Activated CD4-positive, alpha-beta T cell treated with anti-CD3 and anti-CD28 coated beads for 36 hours (primary cell): ENCODE measurements at regions not wholly inside any gene's neighbourhood (a gene's known extent, or its start where the extent isn't known, plus 50 kb on each side); places are given as distances from the start of the nearest gene placed in this dataset.

Source experiments
- ATAC-seq: fragments of 200-7000 bp; cut with Tn5 transposase; one replicate; pipeline ENCODE4 v1.10.0; 2021; ENCODE audit warnings: mild to moderate bottlenecking, moderate library complexity
- CTCF ChIA-PET: fragments of 350-600 bp; sonication (Branson Sonifier 250); formaldehyde crosslinking; loops from one replicate; lab custom pipeline; 2021; ENCODE audit warnings: antibody characterized with exemption; lab: Charles Lee
- POLR2A ChIA-PET: fragments of 350-600 bp; sonication (Branson Sonifier 250); formaldehyde crosslinking; loops from one replicate; lab custom pipeline; 2021; ENCODE audit warnings: antibody characterized with exemption, inconsistent platforms; lab: Charles Lee
- DNase-seq: peaks from one replicate; pipeline ENCODE4 v3.0.0-alpha.2; 2020
- H3K27ac Mint-ChIP-seq: one replicate; pipeline ENCODE4 v1.8.0; 2021; ENCODE audit warnings: mixed read lengths
- H3K27me3 Mint-ChIP-seq: one replicate; pipeline ENCODE4 v1.8.0; 2021; ENCODE audit warnings: mixed read lengths
- H3K36me3 Mint-ChIP-seq: one replicate; pipeline ENCODE4 v1.8.0; 2021; ENCODE audit warnings: low read depth, mixed read lengths
- H3K4me1 Mint-ChIP-seq: one replicate; pipeline ENCODE4 v1.8.0; 2021; ENCODE audit warnings: mixed read lengths
- H3K4me3 Mint-ChIP-seq: one replicate; pipeline ENCODE4 v1.8.0; 2021; ENCODE audit warnings: mild to moderate bottlenecking, moderate library complexity, mixed read lengths
- H3K9me3 Mint-ChIP-seq: one replicate; pipeline ENCODE4 v1.8.0; 2021; ENCODE audit warnings: low read depth, mixed read lengths
- intact Hi-C, 2 experiments: fragments of 100-400 bp; cut with DNase I in 1 of 2; cut with micrococcal nuclease in 1 of 2; formaldehyde crosslinking; loops; one replicate each; pipeline versions ENCODE4 v1.14.2 to v1.15.1; 2022 to 2024; cut with DNase I, micrococcal nuclease

DNA sequence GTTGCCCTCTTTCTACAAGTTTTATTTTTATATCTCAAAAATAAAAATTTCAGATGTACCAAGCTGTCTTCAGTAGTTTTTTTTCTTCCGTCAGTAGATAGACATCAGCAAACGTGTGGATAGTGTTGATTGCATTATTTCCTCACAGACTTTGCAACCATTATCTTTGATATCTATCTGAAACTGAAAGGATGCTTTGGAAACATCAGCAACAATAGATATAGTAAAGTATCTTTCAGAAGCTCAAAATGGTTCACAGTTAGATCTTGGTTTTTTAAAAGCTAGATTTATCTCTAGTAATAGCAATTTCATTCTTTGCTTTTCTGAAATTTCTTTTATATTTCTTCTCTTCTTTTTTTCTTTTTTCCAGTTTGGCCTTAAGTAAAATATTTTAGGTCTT is 246.9 kb upstream of the PCDH7 start:
- ChIA-PET CTCF (no interaction called here), POLR2A (no interaction called here)
- no peak for DNase-seq
- H3K27ac Mint-ChIP-seq: no peak overlapping the region
- no peaks in the 10 kb centered on the region for H3K27me3 Mint-ChIP-seq
- H3K4me1 Mint-ChIP-seq: no peaks in the 10 kb centered on the region
- H3K36me3 Mint-ChIP-seq: no peaks in the 10 kb centered on the region
- no peak for ATAC-seq
- intact Hi-C loops: no loop called here
- peaks cover 1% of the 10 kb centered on the region for H3K9me3 Mint-ChIP-seq
- H3K4me3 Mint-ChIP-seq: no peak overlapping the region

- CTCF ChIA-PET: no interaction called here
- no peaks in the 10 kb centered on the region for H3K4me1 Mint-ChIP-seq
- ATAC-seq: no peak
- POLR2A ChIA-PET: no interaction called here
- intact Hi-C loops: no loop called here
- H3K27ac Mint-ChIP-seq: no peak overlapping the region
- no peaks in the 10 kb centered on the region for H3K36me3 Mint-ChIP-seq
- no peak for DNase-seq
- H3K27me3 Mint-ChIP-seq: no peaks in the 10 kb centered on the region
- peaks cover 13% of the 10 kb centered on the region for H3K9me3 Mint-ChIP-seq
- H3K4me3 Mint-ChIP-seq: no peak overlapping the region
Observed at GRCh38 chr4:30495251-30495650, 224.9 kb upstream of the PCDH7 start.

- Mint-ChIP-seq H3K27ac (no peak overlapping the region), H3K9me3 (peaks cover 16% of the 10 kb centered on the region), H3K4me1 (no peaks in the 10 kb centered on the region), H3K36me3 (no peaks in the 10 kb centered on the region), H3K4me3 (no peak overlapping the region), H3K27me3 (no peaks in the 10 kb centered on the region)
- DNase-seq: no peak
- CTCF ChIA-PET: no interaction called here
- POLR2A ChIA-PET: no interaction called here
- intact Hi-C loops: no loop called here
- ATAC-seq: no peak
Observed at GRCh38 chr4:30495651-30496310, 224.4 kb upstream of the PCDH7 start.

- POLR2A ChIA-PET: no interaction called here
- peaks cover 7% of the 10 kb centered on the region for H3K9me3 Mint-ChIP-seq
- ATAC-seq (no peak), DNase-seq (no peak)
- intact Hi-C loops: no loop called here
- H3K36me3 Mint-ChIP-seq: no peaks in the 10 kb centered on the region
- no peaks in the 10 kb centered on the region for H3K4me1 Mint-ChIP-seq
- H3K27ac Mint-ChIP-seq: no peak overlapping the region
- H3K4me3 Mint-ChIP-seq: no peak overlapping the region
- CTCF ChIA-PET: no interaction called here
- no peaks in the 10 kb centered on the region for H3K27me3 Mint-ChIP-seq
Observed at GRCh38 chr4:30511751-30512150, 208.4 kb upstream of the PCDH7 start.

GRCh38 chr4:30518211-30518610 is 202.0 kb upstream of the PCDH7 start:
- Mint-ChIP-seq H3K9me3 (peaks cover 14% of the 10 kb centered on the region), H3K27ac (no peak overlapping the region), H3K27me3 (no peaks in the 10 kb centered on the region), H3K36me3 (no peaks in the 10 kb centered on the region), H3K4me1 (no peaks in the 10 kb centered on the region), H3K4me3 (no peak overlapping the region)
- ATAC-seq (no peak), DNase-seq (no peak)
- ChIA-PET CTCF (interaction anchor here (0.7 kb wide), 1 partner anchor 15 kb away, joined by 3 read pairs; no protein-coding TSS in a partner anchor), POLR2A (no interaction called here)
- intact Hi-C loops: no loop called here

DNA sequence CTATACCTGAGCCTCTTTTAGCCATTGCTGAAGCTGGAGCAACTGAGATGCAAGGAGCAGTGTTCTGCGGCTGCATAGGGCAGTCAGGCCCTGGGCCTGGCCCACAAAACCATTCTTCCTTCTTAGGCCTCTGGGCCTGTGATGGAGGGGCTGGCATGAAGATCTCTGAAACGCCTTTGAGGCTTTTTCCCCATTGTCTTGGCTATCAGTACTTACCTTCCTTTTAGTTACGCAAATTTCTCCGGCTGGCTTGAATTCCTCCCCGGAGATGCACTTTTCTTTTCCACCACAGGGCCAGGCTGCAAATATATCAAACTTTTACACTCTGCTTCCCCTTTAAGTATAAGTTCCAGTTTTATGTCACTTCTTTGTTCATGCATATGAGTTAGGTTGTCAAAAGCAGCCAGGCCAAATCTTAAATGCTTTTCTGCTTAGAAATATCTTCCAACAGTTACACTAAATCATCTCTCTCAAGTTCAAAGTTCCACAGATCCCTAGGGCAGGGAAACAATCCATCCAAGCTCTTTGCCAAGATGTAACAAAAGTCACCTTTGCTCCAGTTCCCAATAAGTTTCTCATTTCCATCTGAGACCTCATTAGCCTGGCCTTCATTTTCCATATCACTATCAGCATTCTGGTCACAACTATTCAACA is 194.4 kb upstream of the PCDH7 start:
- Mint-ChIP-seq H3K4me3 (no peak overlapping the region), H3K27ac (no peak overlapping the region), H3K9me3 (no peaks in the 10 kb centered on the region), H3K27me3 (no peaks in the 10 kb centered on the region), H3K36me3 (no peaks in the 10 kb centered on the region), H3K4me1 (no peaks in the 10 kb centered on the region)
- intact Hi-C loops: no loop called here
- ChIA-PET CTCF (no interaction called here), POLR2A (no interaction called here)
- no peak for ATAC-seq
- DNase-seq: no peak

GRCh38 chr4:30535255-30535654 is 184.9 kb upstream of the PCDH7 start:
- Mint-ChIP-seq H3K4me1 (no peaks in the 10 kb centered on the region), H3K9me3 (peaks cover 12% of the 10 kb centered on the region), H3K36me3 (no peaks in the 10 kb centered on the region), H3K27ac (no peak overlapping the region), H3K4me3 (no peak overlapping the region), H3K27me3 (no peaks in the 10 kb centered on the region)
- ChIA-PET POLR2A (no interaction called here), CTCF (no interaction called here)
- intact Hi-C loops: no loop called here
- DNase-seq: no peak
- ATAC-seq: no peak

DNA sequence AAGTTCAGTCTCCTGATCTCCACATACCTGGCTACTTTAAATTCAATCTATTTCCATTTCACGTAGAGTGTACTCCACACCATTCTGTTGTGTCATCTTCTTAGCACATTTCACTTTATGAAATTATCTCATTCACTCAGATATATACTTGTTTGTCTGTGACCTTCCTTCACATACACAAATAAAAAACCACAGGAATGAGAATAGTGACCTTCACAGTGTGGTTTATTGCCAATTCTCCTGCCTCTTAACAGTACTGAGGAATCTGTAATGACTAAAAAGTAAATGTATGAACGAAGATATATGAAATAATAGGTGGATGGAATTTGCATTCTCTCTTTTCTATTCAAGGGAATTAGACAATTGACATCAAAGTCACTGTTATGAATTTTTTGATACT is 183.9 kb upstream of the PCDH7 start:
- Mint-ChIP-seq H3K36me3 (no peaks in the 10 kb centered on the region), H3K4me3 (no peak overlapping the region), H3K9me3 (peaks cover 12% of the 10 kb centered on the region), H3K27me3 (no peaks in the 10 kb centered on the region), H3K27ac (no peak overlapping the region), H3K4me1 (no peaks in the 10 kb centered on the region)
- ChIA-PET CTCF (no interaction called here), POLR2A (no interaction called here)
- DNase-seq: no peak
- intact Hi-C loops: no loop called here
- ATAC-seq: no peak

GRCh38 chr4:30537456-30537855 is 182.7 kb upstream of the PCDH7 start:
- no peak overlapping the region for H3K27ac Mint-ChIP-seq
- POLR2A ChIA-PET: no interaction called here
- H3K4me1 Mint-ChIP-seq: no peaks in the 10 kb centered on the region
- peaks cover 12% of the 10 kb centered on the region for H3K9me3 Mint-ChIP-seq
- no peak overlapping the region for H3K4me3 Mint-ChIP-seq
- no peak for ATAC-seq
- DNase-seq: no peak
- intact Hi-C loops: no loop called here
- no peaks in the 10 kb centered on the region for H3K27me3 Mint-ChIP-seq
- H3K36me3 Mint-ChIP-seq: no peaks in the 10 kb centered on the region
- CTCF ChIA-PET: no interaction called here

DNA sequence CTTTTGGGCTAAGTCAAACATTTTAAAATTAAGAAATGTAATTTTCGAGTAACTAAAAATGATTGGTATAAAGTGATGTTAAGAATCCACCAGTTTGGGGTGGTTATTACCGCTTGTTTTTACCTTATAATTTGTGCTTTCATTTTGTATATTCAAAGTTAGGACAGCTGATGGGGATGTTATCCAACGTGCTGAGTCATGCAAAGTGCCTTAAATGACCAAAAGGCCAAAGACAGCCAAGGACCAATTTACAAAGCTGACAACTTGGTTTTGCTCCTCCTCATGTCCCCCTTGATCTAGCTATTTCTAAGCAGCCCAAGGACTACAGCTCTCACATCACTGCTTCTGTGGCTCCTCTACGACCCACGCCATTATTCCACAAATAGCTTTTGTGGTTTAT is 181.4 kb upstream of the PCDH7 start:
- ChIA-PET CTCF (no interaction called here), POLR2A (no interaction called here)
- intact Hi-C loops: no loop called here
- no peak overlapping the region for H3K27ac Mint-ChIP-seq
- no peaks in the 10 kb centered on the region for H3K36me3 Mint-ChIP-seq
- no peaks in the 10 kb centered on the region for H3K27me3 Mint-ChIP-seq
- H3K4me1 Mint-ChIP-seq: no peaks in the 10 kb centered on the region
- no peak for DNase-seq
- H3K9me3 Mint-ChIP-seq: peaks cover 12% of the 10 kb centered on the region
- no peak for ATAC-seq
- H3K4me3 Mint-ChIP-seq: no peak overlapping the region

DNA sequence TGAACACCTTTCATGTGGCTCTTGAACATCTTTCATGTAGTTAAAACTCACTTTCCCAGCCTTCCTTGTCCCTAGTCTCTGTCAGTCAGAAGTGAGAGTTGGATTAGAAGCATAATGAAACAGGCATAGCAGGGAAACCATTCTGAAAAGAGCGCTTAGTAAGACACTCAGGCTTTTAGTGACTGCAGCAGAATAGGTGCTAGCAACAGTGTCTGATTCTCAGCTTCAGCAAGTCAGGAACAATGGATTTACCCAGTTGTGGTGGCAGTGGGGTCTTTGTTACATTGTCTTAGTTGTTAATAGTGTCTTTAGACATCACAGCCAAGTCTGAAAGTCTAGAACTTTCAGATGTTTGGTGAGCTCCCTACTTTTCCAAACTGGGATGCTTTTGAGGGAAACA is 177.1 kb upstream of the PCDH7 start:
- Mint-ChIP-seq H3K4me3 (no peak overlapping the region), H3K27ac (no peak overlapping the region), H3K4me1 (no peaks in the 10 kb centered on the region), H3K36me3 (no peaks in the 10 kb centered on the region), H3K27me3 (no peaks in the 10 kb centered on the region), H3K9me3 (peaks cover 5% of the 10 kb centered on the region)
- CTCF ChIA-PET: no interaction called here
- DNase-seq: no peak
- ATAC-seq: no peak
- POLR2A ChIA-PET: no interaction called here
- intact Hi-C loops: no loop called here

GRCh38 chr4:30553151-30553550 is 167.0 kb upstream of the PCDH7 start:
- ChIA-PET CTCF (no interaction called here), POLR2A (no interaction called here)
- H3K36me3 Mint-ChIP-seq: no peaks in the 10 kb centered on the region
- H3K4me3 Mint-ChIP-seq: no peak overlapping the region
- peaks cover 10% of the 10 kb centered on the region for H3K9me3 Mint-ChIP-seq
- ATAC-seq (no peak), DNase-seq (no peak)
- intact Hi-C loops: no loop called here
- no peaks in the 10 kb centered on the region for H3K4me1 Mint-ChIP-seq
- no peaks in the 10 kb centered on the region for H3K27me3 Mint-ChIP-seq
- no peak overlapping the region for H3K27ac Mint-ChIP-seq
